ENCODE measurements at regions not wholly inside any gene's neighbourhood (a gene's known extent, or its start where the extent isn't known, plus 50 kb on each side); places are given as distances from the start of the nearest gene placed in this dataset.

DNA sequence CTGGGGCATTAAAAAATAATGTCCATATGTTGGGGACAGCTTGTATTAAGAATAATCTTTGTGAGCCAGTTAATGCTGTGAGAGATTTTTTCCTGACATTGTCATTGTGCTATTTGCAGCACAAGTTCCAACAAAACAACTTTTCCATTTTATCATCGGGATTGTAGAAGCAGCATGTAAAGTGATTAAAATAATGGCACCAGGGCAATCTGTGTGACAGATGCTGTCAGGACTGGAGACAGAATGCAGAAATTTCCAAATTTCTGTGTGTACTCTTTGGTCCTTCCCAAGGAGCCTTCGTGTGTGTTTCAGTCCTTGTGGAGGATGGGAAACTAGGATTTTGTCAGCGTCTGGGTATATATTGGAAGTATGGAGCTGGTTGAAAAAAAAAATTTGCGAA lies 101.5 kb upstream of the LIMCH1 start:
- DNase-seq (ENCODE audit: low read depth, low spot score) (no peak), FAIRE-seq (no peak)
- H3K4me1 ChIP-seq (ENCODE audit: control insufficient read depth, extremely low read depth, insufficient read depth, low read length), result peaks cover 3% of the 10 kb centered on the region
- intact Hi-C loops (cut with micrococcal nuclease) (no loop called here), dilution Hi-C loops (cut with MboI; ENCODE audit: extremely low pct_ligation_motif_present, low sequenced_read_pairs) (no loop called here)
- H3K36me3 ChIP-seq (ENCODE audit: control insufficient read depth in 2 of 2, extremely low read depth in 1 of 2, insufficient read depth in 2 of 2, low read length in 2 of 2), result no peaks in the 10 kb centered on the region
- no peak overlapping the region for H3K9ac ChIP-seq (replicated peaks; ENCODE audit: extremely low read depth, insufficient read depth, low read length)
- H3K27me3 ChIP-seq (ENCODE audit: control insufficient read depth in 2 of 2, insufficient read depth in 2 of 2, low read length in 2 of 2), result peaks cover 16 to 40% of the 10 kb centered on the region in 2 experiments
- no peak for TF ChIP-seq POLR2AphosphoS5 (IDR thresholded peaks at IDR 0.05; ENCODE audit: insufficient read depth, low read depth, low read length)
- TF ChIP-seq POLR2A (IDR thresholded peaks at IDR 0.05; ENCODE audit: low read depth, low read length), result no peak
- no peak for TF ChIP-seq MYC (IDR thresholded peaks at IDR 0.05; ENCODE audit: low read depth, low read length)
- TF ChIP-seq, protein P1, sequence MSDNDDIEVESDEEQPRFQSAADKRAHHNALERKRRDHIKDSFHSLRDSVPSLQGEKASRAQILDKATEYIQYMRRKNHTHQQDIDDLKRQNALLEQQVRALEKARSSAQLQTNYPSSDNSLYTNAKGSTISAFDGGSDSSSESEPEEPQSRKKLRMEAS (IDR thresholded peaks at IDR 0.05; ENCODE audit: insufficient read depth, insufficient read length), result no peak
- TF ChIP-seq EZH2 (IDR thresholded peaks at IDR 0.05; ENCODE audit: borderline replicate concordance, low read depth, low read length, severe bottlenecking), result no peak
- TF ChIP-seq GATA2 (IDR thresholded peaks at IDR 0.05; ENCODE audit: insufficient read depth, insufficient read length, low read depth, low read length), result no peak
- TF ChIP-seq, protein P2, sequence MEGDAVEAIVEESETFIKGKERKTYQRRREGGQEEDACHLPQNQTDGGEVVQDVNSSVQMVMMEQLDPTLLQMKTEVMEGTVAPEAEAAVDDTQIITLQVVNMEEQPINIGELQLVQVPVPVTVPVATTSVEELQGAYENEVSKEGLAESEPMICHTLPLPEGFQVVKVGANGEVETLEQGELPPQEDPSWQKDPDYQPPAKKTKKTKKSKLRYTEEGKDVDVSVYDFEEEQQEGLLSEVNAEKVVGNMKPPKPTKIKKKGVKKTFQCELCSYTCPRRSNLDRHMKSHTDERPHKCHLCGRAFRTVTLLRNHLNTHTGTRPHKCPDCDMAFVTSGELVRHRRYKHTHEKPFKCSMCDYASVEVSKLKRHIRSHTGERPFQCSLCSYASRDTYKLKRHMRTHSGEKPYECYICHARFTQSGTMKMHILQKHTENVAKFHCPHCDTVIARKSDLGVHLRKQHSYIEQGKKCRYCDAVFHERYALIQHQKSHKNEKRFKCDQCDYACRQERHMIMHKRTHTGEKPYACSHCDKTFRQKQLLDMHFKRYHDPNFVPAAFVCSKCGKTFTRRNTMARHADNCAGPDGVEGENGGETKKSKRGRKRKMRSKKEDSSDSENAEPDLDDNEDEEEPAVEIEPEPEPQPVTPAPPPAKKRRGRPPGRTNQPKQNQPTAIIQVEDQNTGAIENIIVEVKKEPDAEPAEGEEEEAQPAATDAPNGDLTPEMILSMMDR (IDR thresholded peaks at IDR 0.05; ENCODE audit: extremely low read depth in 1 of 2, insufficient read depth in 1 of 2, low read depth in 1 of 2, low read length in 2 of 2), result no peak
- no peak for TF ChIP-seq JUN (IDR thresholded peaks at IDR 0.05; ENCODE audit: borderline replicate concordance, insufficient read depth, insufficient read length, low read depth)
- TF ChIP-seq FOS (IDR thresholded peaks at IDR 0.05; ENCODE audit: borderline replicate concordance, insufficient read depth, low read length), result no peak
- no peak overlapping the region for H3K4me3 ChIP-seq (replicated peaks in 1 of 3; ENCODE audit: insufficient read depth in 1 of 3, low read depth in 1 of 3, low read length in 3 of 3)
- H3K4me2 ChIP-seq (ENCODE audit: insufficient read depth, low read length), result no peak overlapping the region
- POLR2A ChIA-PET, result no interaction called here
- H3K9me1 ChIP-seq (replicated peaks; ENCODE audit: control insufficient read depth, extremely low read depth, insufficient read depth, low read length), result no peaks in the 10 kb centered on the region
- no peaks in the 10 kb centered on the region for H3K9me3 ChIP-seq (replicated peaks; ENCODE audit: control insufficient read depth, insufficient read depth, low read length)
- H2AFZ ChIP-seq (ENCODE audit: low read depth, low read length), result no peak overlapping the region
- CTCF ChIA-PET, result interaction anchor here (2.3 kb wide), 1 partner anchor 9 kb away, joined by 6 read pairs; no protein-coding TSS in a partner anchor
- no peak overlapping the region for H3K27ac ChIP-seq (ENCODE audit: insufficient read depth, low read depth, low read length)
- no TSS peak for BruUV-seq (replicated peaks)
- no peaks in the 10 kb centered on the region for H3K79me2 ChIP-seq (ENCODE audit: control insufficient read depth, insufficient read depth, low read length)
- no peaks in the 10 kb centered on the region for H4K20me1 ChIP-seq (replicated peaks; ENCODE audit: control insufficient read depth, extremely low read depth, insufficient read depth, low read length)

All from endothelial cell of umbilical vein (primary cell).